SJCRH30 (cell line): ENCODE measurements at regions not wholly inside any gene's neighbourhood (a gene's known extent, or its start where the extent isn't known, plus 50 kb on each side); places are given as distances from the start of the nearest gene placed in this dataset.

Experiments used
- DNase-seq, 2 experiments: peaks; one replicate each; pipeline ENCODE4 v3.0.0-alpha.2; 2015 to 2020
- H3K27ac ChIP-seq: fragments of 250-450 bp; sonication (Bioruptor Pico); 2 replicates; pipeline ENCODE4 v1.5.1; 2020; ENCODE audit warnings: mild to moderate bottlenecking, moderate library complexity
- H3K27me3 ChIP-seq: fragments of 250-450 bp; sonication (Bioruptor Pico); 2 replicates; pipeline ENCODE4 v1.5.1; 2020; ENCODE audit warnings: mild to moderate bottlenecking, moderate library complexity
- H3K36me3 ChIP-seq: fragments of 250-450 bp; sonication (Bioruptor Pico); 2 replicates; pipeline ENCODE4 v1.5.1; 2020; ENCODE audit warnings: mild to moderate bottlenecking, moderate library complexity
- H3K4me1 ChIP-seq: fragments of 250-450 bp; sonication (Bioruptor Pico); 2 replicates; pipeline ENCODE4 v1.5.1; 2020; ENCODE audit warnings: mild to moderate bottlenecking, moderate library complexity
- H3K4me3 ChIP-seq: fragments of 250-450 bp; sonication (Bioruptor Pico); 2 replicates; pipeline ENCODE4 v1.5.1; 2020; ENCODE audit warnings: mild to moderate bottlenecking, moderate library complexity
- H3K9me3 ChIP-seq: fragments of 250-450 bp; sonication (Bioruptor Pico); replicated peaks from 2 replicates; pipeline ENCODE4 v1.5.1; 2020; ENCODE audit warnings: mild to moderate bottlenecking, moderate library complexity

DNA sequence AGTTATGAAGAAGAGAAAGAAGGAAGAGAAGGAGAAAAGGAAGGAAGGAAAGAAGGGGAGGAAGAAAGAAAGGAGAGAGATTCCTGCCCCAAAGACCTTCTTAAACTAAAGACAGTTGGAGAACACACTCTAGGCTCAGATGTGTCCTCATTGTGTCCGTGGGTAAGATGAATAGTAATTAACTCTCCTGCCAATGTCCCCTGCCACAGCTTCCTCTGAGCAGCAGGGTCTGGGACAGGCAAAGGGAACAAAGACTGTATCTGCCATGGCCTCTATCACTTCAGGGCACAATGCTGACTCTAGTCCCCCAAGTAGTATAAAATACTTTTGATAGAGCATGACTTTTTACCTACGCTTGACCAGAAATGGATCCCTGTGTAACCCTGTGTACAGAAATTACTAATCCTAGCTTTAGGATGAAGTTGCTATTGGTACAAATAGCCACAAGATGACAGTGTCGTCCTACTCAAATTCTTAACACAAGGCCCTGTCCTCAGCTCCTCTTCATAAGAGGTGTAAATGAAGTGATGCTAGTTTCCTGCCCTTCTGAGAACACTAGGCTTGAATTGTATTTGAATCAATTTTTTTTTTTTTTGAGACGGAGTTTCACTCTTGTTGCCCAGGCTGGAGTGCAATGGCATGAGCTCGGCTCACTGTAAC, 186.2 kb upstream of the GPR12 start:
- DNase-seq: peak in 1 of 2 experiments; percentile 79
- no peaks in the 10 kb centered on the region for H3K4me1 ChIP-seq
- H3K27me3 ChIP-seq: peaks cover 10% of the 10 kb centered on the region
- H3K4me3 ChIP-seq: no peak overlapping the region
- H3K27ac ChIP-seq: no peak overlapping the region
- H3K9me3 ChIP-seq: no peaks in the 10 kb centered on the region
- H3K36me3 ChIP-seq: no peaks in the 10 kb centered on the region

DNA sequence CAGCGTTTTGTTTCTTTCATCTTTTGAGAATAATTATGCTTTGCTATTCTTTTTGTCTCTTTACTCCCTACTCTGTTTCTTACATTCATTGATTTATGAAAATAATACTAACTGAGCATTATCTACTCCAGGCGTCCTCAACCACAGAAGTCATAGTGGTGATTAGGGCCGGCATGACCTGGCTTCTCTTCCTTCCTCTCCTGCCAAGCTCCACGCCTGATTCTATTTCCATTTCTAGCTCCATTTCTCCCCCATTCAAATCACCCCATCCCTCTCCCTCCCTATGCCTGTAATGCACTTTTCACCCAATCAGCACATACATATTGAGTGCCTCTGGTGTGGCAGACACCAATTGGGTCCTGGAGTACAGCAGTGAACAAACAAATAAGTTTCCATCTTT, 183.2 kb upstream of the GPR12 start:
- Histone ChIP-seq H3K27me3 (0 out of 2 replicates have a peak, but pooled peaks cover 5% of the 10 kb centered on the region), H3K4me1 (no peaks in the 10 kb centered on the region), H3K27ac (no peak overlapping the region), H3K36me3 (no peaks in the 10 kb centered on the region), H3K9me3 (no peaks in the 10 kb centered on the region), H3K4me3 (no peak overlapping the region)
- no peak for DNase-seq

DNA sequence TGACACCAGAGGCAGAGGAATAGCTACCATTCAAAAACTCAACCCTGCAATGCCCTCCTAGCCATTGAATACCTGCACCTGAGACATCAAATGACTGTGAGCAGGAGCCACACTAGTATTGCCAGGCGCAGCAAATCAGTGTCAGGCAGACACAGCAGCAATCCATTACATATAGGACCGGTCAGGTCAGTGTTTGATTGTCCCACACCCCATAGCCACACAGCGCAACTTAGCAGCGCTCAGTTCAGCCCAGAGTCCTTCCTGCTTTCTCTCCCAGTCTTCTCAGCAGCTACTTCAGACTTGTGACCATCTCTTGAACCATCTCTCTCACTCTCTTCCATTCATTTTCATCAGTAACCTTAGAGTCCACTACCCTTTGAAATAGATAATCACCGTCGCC, 181.6 kb upstream of the GPR12 start:
- no peak for DNase-seq
- Histone ChIP-seq H3K4me3 (no peak overlapping the region), H3K27me3 (0 out of 2 replicates have a peak, but pooled peaks cover 5% of the 10 kb centered on the region), H3K36me3 (no peaks in the 10 kb centered on the region), H3K9me3 (no peaks in the 10 kb centered on the region), H3K4me1 (no peaks in the 10 kb centered on the region), H3K27ac (no peak overlapping the region)

DNA sequence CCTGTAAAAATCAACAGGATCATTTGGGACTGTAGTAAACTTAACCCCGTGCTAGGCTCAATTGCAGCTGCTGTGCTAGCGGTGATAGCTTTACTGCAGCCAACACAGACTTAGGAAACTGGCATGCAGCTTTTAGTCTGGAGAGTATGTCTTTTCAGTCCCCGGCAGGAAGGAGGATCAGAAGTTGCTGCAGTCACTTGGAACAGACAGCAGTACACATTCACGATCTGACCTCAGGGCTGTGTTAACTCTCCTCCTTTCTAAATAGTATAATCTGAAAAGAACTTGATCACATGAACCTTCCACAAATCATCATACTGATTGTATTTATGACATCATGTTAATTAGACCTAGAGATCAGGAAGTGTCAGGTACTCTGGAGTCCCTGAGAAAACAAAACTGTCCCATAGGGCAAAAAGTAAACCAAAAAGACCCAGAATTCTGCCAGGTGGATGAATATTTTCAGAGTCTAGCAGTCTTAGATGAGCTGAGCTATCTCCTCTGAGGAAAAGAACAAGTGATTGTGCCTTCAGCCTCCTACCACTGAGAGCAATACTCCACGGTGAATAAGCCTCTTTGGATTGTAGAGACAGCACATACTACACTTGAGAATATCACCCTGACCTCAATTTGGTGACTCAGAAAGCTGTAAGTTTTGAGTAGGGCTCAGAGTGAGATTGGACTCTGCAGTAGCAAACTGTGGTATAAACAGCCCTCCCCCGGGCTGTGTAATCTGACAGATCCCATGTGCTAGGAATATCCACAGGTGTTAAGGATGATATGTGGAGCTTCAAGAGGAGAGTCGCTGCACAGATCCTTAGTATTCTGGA, 181.0 kb upstream of the GPR12 start:
- 0 out of 2 replicates have a peak, but pooled peaks cover 5% of the 10 kb centered on the region for H3K27me3 ChIP-seq
- no peaks in the 10 kb centered on the region for H3K4me1 ChIP-seq
- DNase-seq: no peak
- H3K27ac ChIP-seq: no peak overlapping the region
- H3K4me3 ChIP-seq: no peak overlapping the region
- H3K36me3 ChIP-seq: no peaks in the 10 kb centered on the region
- no peaks in the 10 kb centered on the region for H3K9me3 ChIP-seq

DNA sequence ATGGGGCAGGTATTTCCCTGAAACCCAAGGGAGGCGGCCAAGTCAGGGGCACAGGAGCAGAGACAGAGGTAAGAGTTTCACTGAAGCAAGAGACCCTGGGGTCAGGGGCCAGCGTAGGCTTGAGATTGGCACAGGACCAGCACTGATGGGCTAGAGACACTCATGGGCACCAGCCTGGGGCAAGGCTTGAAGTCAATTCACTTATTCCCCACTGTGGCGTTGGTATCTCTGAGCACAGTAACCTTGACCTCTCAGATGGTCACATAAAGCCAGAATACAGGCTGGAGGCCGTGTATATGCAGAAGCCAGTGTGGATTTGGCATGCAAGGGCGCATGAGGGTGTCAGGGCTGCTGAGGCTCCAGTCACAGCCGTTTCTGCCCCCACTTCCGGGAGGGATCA, 173.5 kb upstream of the GPR12 start:
- H3K36me3 ChIP-seq: no peaks in the 10 kb centered on the region
- DNase-seq: no peak
- H3K9me3 ChIP-seq: no peaks in the 10 kb centered on the region; the same call in 1 of the 2 replicates

DNA sequence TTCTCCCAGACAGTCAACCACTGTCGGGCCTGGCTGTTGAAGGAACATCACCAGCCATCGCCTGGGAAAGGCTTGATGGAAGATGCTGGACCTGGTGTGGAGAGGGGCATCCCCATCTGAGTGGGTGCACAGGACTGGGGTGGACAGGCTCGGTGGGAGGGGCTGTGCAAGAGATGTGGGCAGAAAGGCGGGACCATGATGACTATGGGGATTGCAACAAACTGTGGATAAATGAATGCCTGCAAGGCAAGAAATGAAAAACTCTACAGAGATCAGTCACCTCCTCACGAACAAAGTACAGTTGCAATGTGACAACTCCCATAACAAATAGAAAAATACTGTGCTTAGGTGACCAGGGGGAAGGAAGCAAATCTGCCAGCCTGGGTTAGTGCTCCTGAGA, 171.9 kb upstream of the GPR12 start:
- no peaks in the 10 kb centered on the region for H3K4me1 ChIP-seq
- peaks cover 5% of the 10 kb centered on the region for H3K27me3 ChIP-seq
- no peak overlapping the region for H3K4me3 ChIP-seq
- H3K9me3 ChIP-seq: no peaks in the 10 kb centered on the region; the same call in 1 of the 2 replicates
- DNase-seq: no peak
- no peak overlapping the region for H3K27ac ChIP-seq
- no peaks in the 10 kb centered on the region for H3K36me3 ChIP-seq

More for the DNA sequence above, 173.5 kb upstream of the GPR12 start:
- Histone ChIP-seq H3K27ac (no peak overlapping the region), H3K4me1 (no peaks in the 10 kb centered on the region), H3K27me3 (no peaks in the 10 kb centered on the region; the same call in none of the 2 replicates), H3K4me3 (no peak overlapping the region)

DNA sequence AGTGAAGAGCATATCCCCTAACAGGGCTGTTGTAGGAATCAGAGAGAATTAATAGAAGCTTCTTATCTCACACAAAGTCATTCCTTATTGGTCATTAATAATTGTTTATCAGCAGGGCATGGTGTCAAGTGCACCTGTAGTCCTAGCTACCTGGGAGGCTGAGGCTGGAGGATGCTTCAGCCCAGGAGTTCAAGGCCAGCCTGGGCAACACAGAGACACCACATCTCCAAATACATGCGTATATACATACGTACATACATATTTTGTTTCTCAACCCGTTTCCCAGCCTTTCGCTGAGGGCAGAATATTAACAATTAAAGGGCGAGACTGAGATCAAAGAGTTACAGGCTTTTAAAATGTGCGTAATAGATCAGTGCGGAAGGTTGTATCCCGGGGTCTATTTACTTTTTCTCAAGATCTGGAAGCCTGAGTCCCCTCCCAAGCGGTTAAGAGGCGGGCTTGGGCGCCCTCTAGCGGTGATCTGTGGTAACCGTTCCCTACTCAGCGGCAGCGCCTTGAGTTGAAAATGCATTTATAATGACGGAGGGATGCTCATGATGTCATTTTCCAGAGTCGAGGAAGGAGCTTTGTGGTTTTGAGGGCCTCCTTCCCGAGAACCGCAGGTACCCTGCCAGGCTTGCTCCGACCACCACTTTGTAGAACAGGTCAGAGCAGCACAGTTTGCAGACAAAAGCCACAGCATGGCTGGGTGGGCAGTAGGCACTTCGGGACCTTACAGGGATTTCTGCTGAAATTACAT, 169.6 kb upstream of the GPR12 start:
- Histone ChIP-seq H3K4me1 (no peaks in the 10 kb centered on the region), H3K4me3 (no peak overlapping the region), H3K36me3 (no peaks in the 10 kb centered on the region), H3K27me3 (peaks cover 16% of the 10 kb centered on the region), H3K9me3 (no peaks in the 10 kb centered on the region; the same call in 1 of the 2 replicates), H3K27ac (no peak overlapping the region)
- peak; percentile 61 to 86 for DNase-seq

DNA sequence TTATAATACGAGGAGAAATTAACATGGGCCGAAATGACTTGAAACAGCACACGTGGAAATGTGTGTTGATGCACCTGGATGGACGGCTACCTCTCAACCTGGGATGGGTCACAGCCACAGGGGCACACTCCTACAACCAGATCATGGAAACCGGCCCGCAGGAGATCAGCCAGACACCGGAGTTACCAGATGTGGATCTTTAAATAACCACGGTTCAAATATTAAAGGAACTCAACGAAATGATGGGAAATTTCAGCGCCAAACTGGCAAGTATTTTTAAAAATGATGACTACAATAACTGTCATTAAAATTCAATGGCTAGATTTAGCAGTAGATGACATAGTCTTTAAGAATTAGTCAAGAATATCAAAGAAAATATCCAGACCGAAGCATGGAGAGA, 166.9 kb upstream of the GPR12 start:
- DNase-seq: no peak
- H3K27me3 ChIP-seq: peaks cover 19% of the 10 kb centered on the region
- H3K4me1 ChIP-seq: no peaks in the 10 kb centered on the region
- no peaks in the 10 kb centered on the region for H3K9me3 ChIP-seq
- H3K27ac ChIP-seq: no peak overlapping the region
- no peak overlapping the region for H3K4me3 ChIP-seq
- H3K36me3 ChIP-seq: no peaks in the 10 kb centered on the region

DNA sequence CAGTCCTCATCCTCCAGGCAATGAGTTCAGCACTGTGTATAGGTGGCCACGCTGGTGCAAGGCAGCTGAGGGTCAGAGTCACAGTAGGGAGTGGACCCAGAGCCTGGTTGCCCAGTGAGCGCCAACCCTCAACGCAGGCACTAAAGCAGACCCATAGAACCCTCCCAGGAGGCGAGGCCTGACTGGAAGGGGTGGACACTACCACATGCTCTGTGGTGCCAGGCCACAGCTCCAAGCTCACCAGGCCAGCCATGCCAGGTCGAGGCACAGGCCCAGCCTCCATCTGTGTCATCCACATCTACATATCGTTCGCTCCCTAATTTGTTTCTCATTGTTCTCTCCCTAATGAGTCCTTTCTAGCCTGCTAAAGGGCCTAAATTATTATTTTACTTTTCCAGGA, 165.8 kb upstream of the GPR12 start:
- Histone ChIP-seq H3K4me3 (no peak overlapping the region), H3K36me3 (no peaks in the 10 kb centered on the region), H3K4me1 (no peaks in the 10 kb centered on the region), H3K27ac (no peak overlapping the region), H3K27me3 (peaks cover 27% of the 10 kb centered on the region), H3K9me3 (no peaks in the 10 kb centered on the region)
- DNase-seq: no peak

DNA sequence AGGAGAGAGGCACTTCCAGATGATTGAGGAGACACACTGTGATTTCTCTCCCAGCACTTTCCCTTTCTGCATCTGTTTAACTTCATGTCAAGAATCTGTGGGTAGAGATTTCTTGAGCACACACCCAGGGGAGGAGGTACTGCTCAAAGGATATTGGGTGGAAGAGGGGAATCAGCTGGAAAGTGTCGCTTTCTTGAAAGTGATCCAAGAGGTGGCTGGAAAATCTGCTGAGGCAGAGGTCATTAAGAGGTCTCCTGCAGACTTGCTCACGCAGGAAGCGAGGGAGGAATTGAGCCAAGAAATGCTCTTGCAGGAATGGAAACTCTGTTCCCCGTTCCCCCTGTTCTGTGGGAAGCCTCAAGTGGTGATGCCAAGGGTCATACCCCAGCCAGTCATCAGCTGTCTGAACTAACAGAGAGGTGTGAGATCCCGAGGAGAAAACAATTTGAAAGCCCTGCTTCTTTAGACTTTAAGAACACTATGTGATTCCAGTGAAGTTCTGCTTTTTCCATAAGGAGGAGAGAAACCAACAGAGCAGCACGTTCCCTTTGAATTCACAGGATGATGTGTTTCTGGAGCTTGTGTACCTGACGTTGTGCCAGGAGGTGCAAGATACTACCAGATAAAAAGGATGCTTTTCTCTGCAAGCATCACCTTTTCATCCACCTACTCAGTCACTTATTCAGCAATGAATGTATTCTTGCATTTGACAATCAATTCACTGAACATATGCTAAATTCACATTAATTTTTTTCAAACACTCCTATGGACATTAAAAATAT, 163.4 kb upstream of the GPR12 start:
- H3K36me3 ChIP-seq: no peaks in the 10 kb centered on the region
- no peaks in the 10 kb centered on the region for H3K4me1 ChIP-seq
- no peak overlapping the region for H3K27ac ChIP-seq
- peaks cover 33% of the 10 kb centered on the region for H3K27me3 ChIP-seq
- no peak overlapping the region for H3K4me3 ChIP-seq
- no peaks in the 10 kb centered on the region for H3K9me3 ChIP-seq
- DNase-seq: no peak

DNA sequence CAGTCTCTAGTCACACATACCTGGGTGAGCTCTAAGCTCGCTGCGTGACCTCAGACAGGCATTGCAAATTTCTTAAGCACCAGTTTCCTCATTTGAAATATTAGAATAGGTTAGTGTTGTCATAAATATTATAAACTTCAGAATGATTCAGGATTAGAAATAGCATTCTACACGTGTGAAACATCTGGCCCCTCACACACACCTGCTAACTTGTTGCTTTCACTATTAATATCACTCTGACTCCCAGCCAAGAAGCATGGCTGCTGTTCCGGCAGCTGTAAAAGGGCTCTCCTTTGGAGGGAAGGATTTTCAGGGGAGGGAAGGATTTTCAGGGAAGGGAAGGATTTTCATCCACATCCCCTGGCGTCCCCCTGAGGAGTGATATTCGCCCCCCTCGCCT, 161.3 kb upstream of the GPR12 start:
- Histone ChIP-seq H3K27me3 (peaks cover 27% of the 10 kb centered on the region), H3K27ac (no peak overlapping the region), H3K36me3 (no peaks in the 10 kb centered on the region), H3K9me3 (no peaks in the 10 kb centered on the region), H3K4me1 (no peaks in the 10 kb centered on the region), H3K4me3 (no peak overlapping the region)
- no peak for DNase-seq

DNA sequence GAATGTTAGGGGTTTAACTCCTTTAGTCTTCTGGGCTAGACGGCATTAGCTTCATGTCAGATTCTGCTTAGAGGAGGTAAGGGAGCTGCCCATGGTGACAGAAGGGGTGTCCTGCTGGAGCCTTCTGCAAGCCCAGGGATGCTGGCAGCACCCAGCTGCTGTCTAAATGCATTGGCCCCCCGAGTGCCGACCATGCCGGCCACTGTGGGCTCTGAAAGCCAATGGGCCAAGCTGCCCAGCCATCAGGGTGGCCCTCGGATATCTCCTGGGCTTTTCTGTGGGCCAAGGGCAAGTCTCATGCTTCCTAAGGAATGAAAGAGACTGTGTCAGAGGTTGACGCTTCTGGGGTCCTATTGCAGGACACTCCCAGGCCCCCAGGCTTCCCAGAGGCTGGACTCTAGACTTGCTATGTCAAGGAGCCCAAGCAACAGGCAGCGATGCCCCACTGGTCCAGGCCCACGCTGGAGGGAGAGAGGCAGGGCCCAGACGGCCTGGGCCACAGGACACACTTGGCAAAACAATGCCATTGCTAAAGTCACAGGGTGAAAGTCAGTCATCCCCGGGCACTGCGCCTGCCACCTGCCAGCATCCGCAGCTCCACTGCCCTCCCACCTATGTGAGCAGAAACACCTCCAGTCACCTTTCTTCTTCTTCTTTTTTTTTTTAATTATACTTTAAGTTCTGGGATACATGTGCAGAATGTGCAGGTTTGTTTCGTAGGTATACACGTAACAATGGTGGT, 160.2 kb upstream of the GPR12 start:
- peaks cover 21% of the 10 kb centered on the region for H3K27me3 ChIP-seq
- H3K36me3 ChIP-seq: no peaks in the 10 kb centered on the region
- no peaks in the 10 kb centered on the region for H3K9me3 ChIP-seq
- H3K4me3 ChIP-seq: no peak overlapping the region
- H3K4me1 ChIP-seq: no peaks in the 10 kb centered on the region
- H3K27ac ChIP-seq: no peak overlapping the region
- no peak for DNase-seq

DNA sequence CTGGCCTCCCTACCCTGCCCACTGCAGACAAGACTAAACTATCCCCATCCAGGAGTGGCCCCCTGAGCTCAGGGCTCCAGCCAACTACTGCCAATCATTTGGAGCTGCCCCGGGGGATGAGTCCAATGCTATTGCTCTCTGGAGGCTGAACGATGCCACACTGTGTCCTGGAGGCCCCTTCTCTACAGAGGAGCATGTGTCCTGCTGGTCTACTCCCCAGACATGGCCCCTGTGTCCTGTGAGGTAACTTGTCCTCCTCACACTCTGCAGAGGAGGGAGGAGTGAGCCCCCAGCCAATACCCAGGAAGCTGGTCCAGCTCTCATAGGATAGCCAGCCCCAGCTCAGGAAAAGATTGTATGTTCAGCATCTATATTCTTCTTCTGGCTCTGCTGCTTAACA, 159.1 kb upstream of the GPR12 start:
- H3K4me1 ChIP-seq: peaks cover 4% of the 10 kb centered on the region; the same call in 1 of the 2 replicates
- H3K36me3 ChIP-seq: no peaks in the 10 kb centered on the region
- no peak for DNase-seq
- H3K27me3 ChIP-seq: peaks cover 21% of the 10 kb centered on the region
- no peak overlapping the region for H3K4me3 ChIP-seq
- no peaks in the 10 kb centered on the region for H3K9me3 ChIP-seq
- H3K27ac ChIP-seq: no peak overlapping the region

DNA sequence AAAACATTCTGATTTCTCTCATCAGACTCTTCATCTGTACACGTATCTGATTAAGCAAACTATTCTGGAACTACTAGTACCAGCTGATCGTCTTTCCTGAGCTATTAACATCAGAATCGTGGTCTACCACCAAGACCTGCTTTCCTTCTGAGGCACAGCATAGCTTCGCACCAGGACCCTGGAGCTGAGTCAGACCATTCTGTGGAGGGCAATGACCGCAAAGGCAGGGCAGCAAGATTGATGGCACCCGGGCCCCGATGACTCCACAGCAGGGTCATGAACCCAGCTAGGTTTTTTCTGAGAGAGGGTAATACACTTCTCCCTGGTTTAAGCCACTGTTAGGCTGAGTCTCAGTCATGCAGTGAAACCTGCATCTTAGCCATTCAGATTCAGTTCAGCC, 158.7 kb upstream of the GPR12 start:
- DNase-seq: no peak
- H3K27ac ChIP-seq: no peak overlapping the region
- H3K36me3 ChIP-seq: no peaks in the 10 kb centered on the region
- H3K4me3 ChIP-seq: no peak overlapping the region
- H3K9me3 ChIP-seq: no peaks in the 10 kb centered on the region
- H3K27me3 ChIP-seq: peaks cover 21% of the 10 kb centered on the region
- H3K4me1 ChIP-seq: peaks cover 5% of the 10 kb centered on the region; the same call in 1 of the 2 replicates
